Muscle layer of duodenum (tissue), 2 donors: ENCODE measurements at regions not wholly inside any gene's neighbourhood (a gene's known extent, or its start where the extent isn't known, plus 50 kb on each side); places are given as distances from the start of the nearest gene placed in this dataset.

ENCODE experiments used
- H3K27ac ChIP-seq: one replicate; pipeline ENCODE4 v1.7.0; 2013; ENCODE audit warnings: mild to moderate bottlenecking, low read length
- H3K27me3 ChIP-seq: one replicate; pipeline ENCODE4 v1.7.0; 2013; ENCODE audit warnings: low read depth, mild to moderate bottlenecking, control low read depth, low read length
- H3K36me3 ChIP-seq, 2 donors: one replicate each; pipeline ENCODE4 v1.7.0; 2013; ENCODE audit warnings: low read length in 2 of 2, control low read depth in 1 of 2, mild to moderate bottlenecking in 1 of 2; ENCODE audit not compliant: insufficient read depth in 2 of 2, control insufficient read depth in 1 of 2
- H3K4me1 ChIP-seq, 2 donors: one replicate each; pipeline ENCODE4 v1.7.0; 2013; ENCODE audit warnings: low read length in 2 of 2, mild to moderate bottlenecking in 2 of 2, control low read depth in 1 of 2, moderate library complexity in 1 of 2; ENCODE audit not compliant: insufficient read depth in 2 of 2, control insufficient read depth in 1 of 2
- H3K4me3 ChIP-seq, 2 donors: one replicate each; pipeline ENCODE4 v1.7.0; 2013; ENCODE audit warnings: low read length in 2 of 2, low read depth in 1 of 2, mild to moderate bottlenecking in 1 of 2
- H3K9me3 ChIP-seq, 2 donors: one replicate each; pipeline ENCODE4 v1.7.0; 2013; ENCODE audit warnings: low read length in 2 of 2, control low read depth in 1 of 2, mild to moderate bottlenecking in 1 of 2; ENCODE audit not compliant: control insufficient read depth in 1 of 2
- donor health status: healthy.

DNA sequence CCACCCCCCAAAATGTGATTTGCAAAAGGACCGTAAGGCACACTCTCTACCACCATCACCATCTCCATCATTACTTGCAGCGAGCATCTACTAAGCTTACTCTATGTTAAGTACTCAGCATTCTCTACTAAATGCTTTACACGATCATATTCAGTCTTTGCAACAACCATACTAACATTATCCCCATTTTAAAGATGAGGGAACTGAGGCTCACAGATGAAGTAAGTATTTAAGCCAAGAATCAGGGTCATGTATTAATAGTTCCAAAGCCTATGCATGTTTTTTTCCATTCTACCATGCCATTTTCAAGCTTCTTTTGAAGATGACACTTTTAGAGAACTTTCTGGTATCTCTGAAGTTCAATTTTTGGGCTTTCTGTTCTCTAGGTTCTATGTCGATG lies 121.7 kb upstream of the ANKRD55 start:
- no peak overlapping the region for H3K4me3 ChIP-seq
- H3K4me1 ChIP-seq = no peaks in the 10 kb centered on the region
- H3K36me3 ChIP-seq = no peaks in the 10 kb centered on the region
- no peaks in the 10 kb centered on the region for H3K9me3 ChIP-seq
- no peaks in the 10 kb centered on the region for H3K27me3 ChIP-seq
- no peak overlapping the region for H3K27ac ChIP-seq

DNA sequence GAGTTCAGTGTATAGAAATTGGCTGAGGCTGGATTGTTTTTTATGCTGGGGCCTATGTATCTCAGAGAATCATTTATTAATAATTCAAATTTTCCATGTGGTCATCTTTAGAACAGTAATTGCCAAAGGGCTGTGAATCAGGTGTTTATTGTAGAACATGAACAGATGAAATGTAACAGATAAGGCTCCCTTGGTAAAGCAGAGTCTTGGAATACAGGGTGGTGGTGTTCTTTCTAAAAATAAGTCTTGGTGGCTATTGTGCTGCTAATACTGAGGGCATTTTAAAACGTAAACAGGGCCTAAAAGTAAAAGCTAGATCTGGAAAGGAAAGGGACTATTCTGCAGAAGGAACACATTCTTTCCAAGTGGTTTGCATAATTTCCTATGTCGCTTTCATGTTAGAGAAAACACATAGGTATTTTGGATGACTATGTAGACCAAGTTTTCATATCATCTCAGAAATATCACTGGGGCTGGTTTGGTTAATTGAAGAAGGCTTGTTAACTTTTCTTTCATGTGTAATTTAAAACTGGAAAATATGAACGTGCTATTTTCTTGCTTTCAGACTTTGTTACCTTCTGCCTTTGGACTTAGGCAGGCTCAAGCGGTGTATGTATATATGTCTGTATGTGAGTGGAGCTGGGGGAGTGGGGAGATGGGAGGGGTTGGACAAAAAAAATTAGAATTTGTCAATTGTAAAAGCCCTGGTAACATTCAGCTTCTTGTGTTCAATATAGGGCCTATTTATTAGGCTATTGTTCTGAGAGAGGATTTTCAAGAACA lies 119.9 kb upstream of the ANKRD55 start:
- H3K9me3 ChIP-seq = no peaks in the 10 kb centered on the region
- H3K4me1 ChIP-seq = no peaks in the 10 kb centered on the region
- no peaks in the 10 kb centered on the region for H3K36me3 ChIP-seq
- H3K4me3 ChIP-seq = no peak overlapping the region
- H3K27ac ChIP-seq = no peak overlapping the region
- H3K27me3 ChIP-seq = no peaks in the 10 kb centered on the region

DNA sequence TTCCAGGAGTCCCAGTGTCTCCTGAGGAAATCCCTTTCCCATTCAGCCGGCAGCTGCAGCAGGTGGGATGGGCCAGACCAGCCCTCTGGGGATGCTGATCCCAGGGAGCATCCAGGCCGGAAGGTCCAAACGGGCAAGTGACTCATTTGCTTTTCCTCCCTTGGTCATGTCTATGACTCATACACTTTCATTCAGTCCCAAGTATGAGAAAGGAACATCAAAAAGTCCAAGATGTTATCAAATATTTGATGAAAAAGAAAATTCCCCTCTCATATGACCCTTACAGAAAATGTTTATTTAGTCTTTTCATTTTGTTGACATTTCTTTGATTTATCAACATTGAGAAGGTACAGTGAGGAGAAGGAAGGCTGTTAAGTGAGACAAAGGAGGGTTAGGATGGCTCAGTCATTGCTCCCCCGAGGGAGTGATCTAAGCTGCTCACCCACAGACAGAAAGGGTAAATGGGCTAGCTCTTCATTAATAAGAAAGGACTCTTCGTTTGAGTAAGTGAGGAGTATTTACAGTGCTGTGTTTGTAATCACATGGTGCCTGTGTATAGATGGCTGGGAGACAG lies 117.6 kb upstream of the ANKRD55 start:
- Histone ChIP-seq H3K27me3 (no peaks in the 10 kb centered on the region), H3K27ac (no peak overlapping the region), H3K36me3 (no peaks in the 10 kb centered on the region), H3K4me3 (no peak overlapping the region), H3K4me1 (no peaks in the 10 kb centered on the region), H3K9me3 (no peaks in the 10 kb centered on the region)

DNA sequence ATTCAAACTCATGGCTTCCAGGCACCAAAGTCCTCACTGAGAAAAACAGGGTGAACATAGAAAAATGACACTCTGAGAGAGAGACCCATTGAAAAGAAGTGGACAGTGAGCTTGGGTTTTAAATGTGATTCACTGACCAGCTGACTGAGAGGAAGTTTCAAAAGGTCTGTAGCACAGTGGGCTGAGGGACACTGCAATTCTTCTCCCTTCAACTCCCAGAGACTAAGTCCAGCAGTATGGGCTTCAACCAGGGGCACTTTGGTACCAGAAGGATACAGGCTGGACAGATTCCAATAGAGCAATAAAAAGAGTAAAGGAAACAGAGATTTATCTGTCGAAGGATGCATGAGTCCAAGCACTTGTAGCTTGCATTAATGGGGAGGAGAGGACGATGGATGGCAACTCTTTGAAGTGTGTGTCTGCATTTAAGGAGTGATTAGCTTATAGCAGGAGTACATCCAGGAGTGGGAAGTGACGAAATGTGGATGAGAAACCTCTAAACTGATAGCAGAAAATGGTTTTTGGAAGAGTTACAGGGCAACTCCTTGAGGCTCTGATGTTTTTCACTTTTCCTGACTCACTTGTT lies 117.0 kb upstream of the ANKRD55 start:
- Histone ChIP-seq H3K27me3 (no peaks in the 10 kb centered on the region), H3K4me3 (no peak overlapping the region), H3K27ac (no peak overlapping the region), H3K9me3 (no peaks in the 10 kb centered on the region), H3K4me1 (no peaks in the 10 kb centered on the region), H3K36me3 (no peaks in the 10 kb centered on the region)

DNA sequence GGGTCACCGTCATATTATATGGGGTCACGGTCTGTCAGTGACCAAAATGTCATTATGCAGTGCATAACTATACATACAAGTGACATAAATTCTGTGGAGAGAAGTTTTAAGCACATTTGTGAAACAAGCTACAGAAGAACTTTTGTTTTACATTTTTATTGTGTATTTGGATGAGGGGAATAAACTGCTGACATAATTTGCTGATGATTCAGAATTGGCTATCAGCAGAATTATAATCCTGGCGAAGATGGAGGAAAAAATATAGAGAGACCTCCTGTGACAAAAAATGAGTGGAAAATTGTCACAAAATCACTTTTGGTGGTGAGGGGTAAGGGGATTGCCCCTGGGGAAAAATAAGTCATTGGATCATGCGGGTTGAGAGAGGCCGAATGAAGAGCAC lies 116.3 kb upstream of the ANKRD55 start:
- H3K27me3 ChIP-seq = no peaks in the 10 kb centered on the region
- no peak overlapping the region for H3K27ac ChIP-seq
- no peaks in the 10 kb centered on the region for H3K9me3 ChIP-seq
- no peaks in the 10 kb centered on the region for H3K36me3 ChIP-seq
- no peak overlapping the region for H3K4me3 ChIP-seq
- no peaks in the 10 kb centered on the region for H3K4me1 ChIP-seq

DNA sequence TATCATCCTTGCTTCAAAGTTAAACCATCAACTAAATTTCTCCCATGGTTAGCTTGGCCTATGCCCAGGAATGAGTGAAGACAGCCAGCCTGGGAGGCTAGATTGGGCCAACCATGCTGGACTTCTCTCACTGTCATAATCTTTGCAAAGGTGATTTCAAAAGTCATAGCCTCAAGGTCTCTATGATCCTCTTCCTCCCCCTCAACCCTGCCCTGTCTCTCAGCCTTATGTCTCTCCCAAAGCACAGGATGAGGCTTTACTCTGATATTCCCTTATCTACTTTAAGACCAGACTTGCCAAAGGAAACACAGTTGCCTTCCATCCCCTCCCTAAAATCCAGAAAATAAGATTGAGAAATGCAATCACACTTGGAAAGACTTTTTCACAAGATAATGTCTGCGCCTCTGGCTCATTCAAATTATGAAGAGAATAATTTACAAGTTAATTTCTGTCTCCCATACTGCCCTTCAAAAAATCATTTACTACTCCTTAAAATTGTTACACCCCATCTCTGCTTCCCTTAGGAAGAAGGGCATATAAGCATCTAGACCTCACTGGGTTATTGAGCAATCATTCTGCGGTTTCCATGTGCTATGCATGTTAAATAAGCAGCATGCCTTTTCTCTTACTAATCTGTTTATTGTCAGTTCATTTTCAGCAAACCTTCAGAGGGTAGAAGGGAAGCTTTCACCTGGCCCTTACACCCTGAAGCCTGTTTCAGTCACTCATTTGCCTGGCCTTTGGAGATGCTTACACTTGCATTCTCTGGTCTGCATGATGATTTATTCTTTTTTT lies 113.8 kb upstream of the ANKRD55 start:
- Histone ChIP-seq H3K27ac (no peak overlapping the region), H3K4me1 (no peaks in the 10 kb centered on the region), H3K9me3 (no peaks in the 10 kb centered on the region), H3K27me3 (no peaks in the 10 kb centered on the region), H3K4me3 (no peak overlapping the region), H3K36me3 (no peaks in the 10 kb centered on the region)

DNA sequence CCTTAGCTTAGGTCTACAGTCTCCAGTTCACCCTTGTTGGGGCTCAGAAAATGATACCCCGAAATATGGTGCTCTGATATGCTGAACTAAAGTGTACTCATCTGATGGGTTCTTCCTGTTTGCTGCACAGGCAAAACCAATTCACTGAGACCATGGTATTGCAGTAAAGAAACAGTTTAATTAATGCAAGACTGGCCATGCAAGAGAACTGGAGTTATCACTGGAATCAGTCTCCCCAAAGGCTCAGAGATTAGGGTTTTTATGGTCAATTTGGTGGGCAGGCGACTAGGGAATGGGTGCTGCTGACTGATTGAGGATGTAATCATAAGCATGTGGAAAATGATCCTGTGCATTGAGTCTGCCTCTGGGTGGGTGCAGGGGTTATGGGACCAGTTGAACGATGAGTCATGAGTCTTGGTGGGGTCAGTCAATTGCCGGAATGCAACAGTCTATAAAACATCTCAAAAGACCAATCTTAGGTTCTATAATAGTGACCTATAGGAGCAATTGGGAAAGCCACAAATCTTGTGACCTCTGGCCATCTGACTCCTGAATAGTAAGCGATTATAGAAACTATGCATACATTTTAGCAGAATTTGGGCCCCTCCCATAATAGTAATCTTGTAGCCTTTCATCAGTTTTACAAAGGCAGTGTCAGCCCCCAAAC lies 113.0 kb upstream of the ANKRD55 start:
- H3K27me3 ChIP-seq = no peaks in the 10 kb centered on the region
- no peak overlapping the region for H3K27ac ChIP-seq
- no peaks in the 10 kb centered on the region for H3K9me3 ChIP-seq
- no peaks in the 10 kb centered on the region for H3K36me3 ChIP-seq
- no peak overlapping the region for H3K4me3 ChIP-seq
- no peaks in the 10 kb centered on the region for H3K4me1 ChIP-seq

DNA sequence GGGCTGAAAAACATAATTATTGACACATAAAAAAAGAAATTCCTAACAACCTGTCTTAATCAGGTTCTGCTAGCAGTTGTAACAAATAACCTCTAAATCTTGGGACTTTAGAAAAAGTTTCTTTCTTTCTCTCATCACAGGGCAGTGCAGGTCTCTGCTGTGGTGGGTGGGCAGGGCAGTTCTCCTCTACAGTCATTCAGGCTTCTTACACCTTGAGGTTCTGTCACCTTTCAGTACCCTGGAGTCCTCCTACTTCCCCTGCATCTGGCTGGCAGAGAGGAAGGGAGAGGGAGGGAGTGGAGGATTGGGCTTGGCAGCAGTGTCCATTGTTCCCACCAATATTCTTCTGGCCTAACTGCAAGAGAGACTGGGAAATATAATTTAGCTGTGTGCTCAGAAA lies 112.2 kb upstream of the ANKRD55 start:
- Histone ChIP-seq H3K27me3 (no peaks in the 10 kb centered on the region), H3K4me1 (no peaks in the 10 kb centered on the region), H3K36me3 (no peaks in the 10 kb centered on the region), H3K27ac (no peak overlapping the region), H3K4me3 (no peak overlapping the region), H3K9me3 (no peaks in the 10 kb centered on the region)

DNA sequence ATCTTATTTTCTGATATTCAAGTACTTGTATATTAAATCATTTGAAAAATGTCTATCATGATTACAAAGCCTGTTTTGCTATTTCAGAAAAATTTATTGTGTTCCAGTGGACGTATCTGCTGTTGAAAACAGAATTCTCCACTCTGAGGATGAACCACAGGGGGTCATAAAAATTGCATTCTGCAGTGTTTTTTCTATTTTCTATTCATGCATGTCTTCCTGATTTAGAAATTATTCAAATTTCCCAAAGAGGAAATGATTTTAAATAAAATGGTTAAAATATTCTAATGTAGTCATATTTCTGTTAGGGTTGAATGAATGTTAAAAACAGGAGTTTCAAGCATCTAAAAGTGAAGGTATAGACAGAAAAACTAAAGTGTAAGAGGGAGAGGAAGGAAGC lies 111.5 kb upstream of the ANKRD55 start:
- H3K9me3 ChIP-seq = no peaks in the 10 kb centered on the region
- no peak overlapping the region for H3K27ac ChIP-seq
- no peaks in the 10 kb centered on the region for H3K4me1 ChIP-seq
- H3K27me3 ChIP-seq = no peaks in the 10 kb centered on the region
- H3K36me3 ChIP-seq = no peaks in the 10 kb centered on the region
- H3K4me3 ChIP-seq = no peak overlapping the region

DNA sequence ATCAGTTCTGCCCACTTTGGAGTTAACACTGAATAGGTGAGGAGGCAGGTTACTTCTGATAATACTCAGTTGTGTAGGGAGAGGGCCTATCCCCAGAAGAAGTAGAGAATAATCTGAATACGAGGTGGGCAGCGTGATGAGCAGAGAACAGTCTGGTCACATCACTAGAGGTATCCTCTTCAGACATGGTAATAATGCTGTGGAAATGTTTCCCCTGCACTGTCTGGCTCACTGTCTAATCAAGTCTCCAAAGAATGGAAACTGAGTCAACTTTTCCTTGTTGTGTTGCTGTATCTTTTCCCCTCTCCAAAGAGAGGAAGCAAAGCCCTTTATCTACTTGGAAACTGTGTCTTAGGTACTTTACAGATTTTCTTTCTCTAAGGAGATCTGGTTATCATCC lies 110.9 kb upstream of the ANKRD55 start:
- H3K27ac ChIP-seq = no peak overlapping the region
- no peaks in the 10 kb centered on the region for H3K36me3 ChIP-seq
- no peaks in the 10 kb centered on the region for H3K4me1 ChIP-seq
- H3K9me3 ChIP-seq = no peaks in the 10 kb centered on the region
- H3K4me3 ChIP-seq = no peak overlapping the region
- H3K27me3 ChIP-seq = no peaks in the 10 kb centered on the region

DNA sequence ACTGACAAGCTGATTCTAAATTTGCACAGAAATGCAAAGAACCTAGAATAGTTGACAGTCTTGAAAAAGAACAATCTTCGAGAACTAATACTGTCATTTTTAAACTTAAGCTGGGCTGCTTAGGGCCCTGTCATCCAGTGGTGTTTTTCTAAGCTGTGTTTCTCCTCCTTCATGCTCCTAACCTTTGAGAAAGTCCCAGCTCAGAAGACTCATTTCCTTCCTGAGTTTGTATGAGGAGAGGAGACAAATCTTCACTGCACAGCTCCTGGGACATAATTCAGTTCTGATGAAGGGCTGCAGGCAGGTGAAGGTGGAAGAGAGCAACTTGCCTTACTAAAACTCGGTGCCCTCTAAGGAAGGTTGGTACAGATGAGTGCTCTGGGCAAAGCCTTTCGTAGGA lies 109.5 kb upstream of the ANKRD55 start:
- Histone ChIP-seq H3K4me3 (no peak overlapping the region), H3K36me3 (no peaks in the 10 kb centered on the region), H3K27me3 (no peaks in the 10 kb centered on the region), H3K9me3 (no peaks in the 10 kb centered on the region), H3K4me1 (no peaks in the 10 kb centered on the region), H3K27ac (no peak overlapping the region)
